ENCODE measurements at regions not wholly inside any gene's neighbourhood (a gene's known extent, or its start where the extent isn't known, plus 50 kb on each side); places are given as distances from the start of the nearest gene placed in this dataset.

DNA sequence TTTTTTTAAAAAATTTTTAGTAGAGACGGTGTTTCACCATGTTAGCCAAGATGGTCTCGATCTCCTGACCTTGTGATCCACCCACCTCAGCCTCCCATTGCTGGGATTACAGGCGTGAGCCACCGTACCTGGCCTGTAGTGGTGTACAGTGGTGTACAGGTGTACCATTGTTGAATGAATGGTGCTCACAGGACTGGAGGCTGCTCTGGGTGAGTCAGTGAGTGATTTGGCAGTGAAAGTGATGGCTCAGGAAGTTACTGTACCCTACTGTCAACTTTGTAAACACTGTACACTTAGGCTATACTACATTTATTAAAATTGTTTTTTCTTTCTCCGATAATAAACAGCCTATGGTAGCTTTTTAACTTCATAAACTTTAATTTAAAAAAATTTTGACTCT, 122.8 kb upstream of the EEF1E1 start:
- H3K4me3 ChIP-seq, result no peak overlapping the region
- H3K27ac ChIP-seq, result no peak overlapping the region
- no peak for DNase-seq (ENCODE audit: low spot score)
- TF ChIP-seq, protein P1, sequence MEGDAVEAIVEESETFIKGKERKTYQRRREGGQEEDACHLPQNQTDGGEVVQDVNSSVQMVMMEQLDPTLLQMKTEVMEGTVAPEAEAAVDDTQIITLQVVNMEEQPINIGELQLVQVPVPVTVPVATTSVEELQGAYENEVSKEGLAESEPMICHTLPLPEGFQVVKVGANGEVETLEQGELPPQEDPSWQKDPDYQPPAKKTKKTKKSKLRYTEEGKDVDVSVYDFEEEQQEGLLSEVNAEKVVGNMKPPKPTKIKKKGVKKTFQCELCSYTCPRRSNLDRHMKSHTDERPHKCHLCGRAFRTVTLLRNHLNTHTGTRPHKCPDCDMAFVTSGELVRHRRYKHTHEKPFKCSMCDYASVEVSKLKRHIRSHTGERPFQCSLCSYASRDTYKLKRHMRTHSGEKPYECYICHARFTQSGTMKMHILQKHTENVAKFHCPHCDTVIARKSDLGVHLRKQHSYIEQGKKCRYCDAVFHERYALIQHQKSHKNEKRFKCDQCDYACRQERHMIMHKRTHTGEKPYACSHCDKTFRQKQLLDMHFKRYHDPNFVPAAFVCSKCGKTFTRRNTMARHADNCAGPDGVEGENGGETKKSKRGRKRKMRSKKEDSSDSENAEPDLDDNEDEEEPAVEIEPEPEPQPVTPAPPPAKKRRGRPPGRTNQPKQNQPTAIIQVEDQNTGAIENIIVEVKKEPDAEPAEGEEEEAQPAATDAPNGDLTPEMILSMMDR (IDR thresholded peaks at IDR 0.05), result no peak

DNA sequence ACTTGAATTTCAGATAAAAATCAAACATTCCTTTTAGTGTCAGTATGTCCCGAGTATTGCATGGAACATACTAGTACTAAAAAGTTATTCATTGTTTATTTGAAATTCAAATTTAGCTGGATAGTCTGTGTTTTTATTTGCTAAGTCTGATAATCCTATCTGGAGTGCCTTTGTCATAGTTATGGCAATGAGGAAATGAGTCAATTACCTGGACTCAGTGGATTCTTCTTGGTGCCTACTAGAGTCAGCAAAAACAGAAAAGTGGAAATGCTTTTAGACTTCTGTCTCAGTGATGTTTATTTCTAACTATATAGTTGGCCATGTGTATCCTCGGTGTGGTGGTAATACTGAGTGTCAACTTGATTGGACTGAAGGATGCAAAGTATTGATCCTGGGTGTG, 121.3 kb upstream of the EEF1E1 start:
- H3K27ac ChIP-seq, result no peak overlapping the region
- TF ChIP-seq, protein P1 (IDR thresholded peaks at IDR 0.05), result no peak
- no peak overlapping the region for H3K4me3 ChIP-seq
- no peak for DNase-seq (ENCODE audit: low spot score)

DNA sequence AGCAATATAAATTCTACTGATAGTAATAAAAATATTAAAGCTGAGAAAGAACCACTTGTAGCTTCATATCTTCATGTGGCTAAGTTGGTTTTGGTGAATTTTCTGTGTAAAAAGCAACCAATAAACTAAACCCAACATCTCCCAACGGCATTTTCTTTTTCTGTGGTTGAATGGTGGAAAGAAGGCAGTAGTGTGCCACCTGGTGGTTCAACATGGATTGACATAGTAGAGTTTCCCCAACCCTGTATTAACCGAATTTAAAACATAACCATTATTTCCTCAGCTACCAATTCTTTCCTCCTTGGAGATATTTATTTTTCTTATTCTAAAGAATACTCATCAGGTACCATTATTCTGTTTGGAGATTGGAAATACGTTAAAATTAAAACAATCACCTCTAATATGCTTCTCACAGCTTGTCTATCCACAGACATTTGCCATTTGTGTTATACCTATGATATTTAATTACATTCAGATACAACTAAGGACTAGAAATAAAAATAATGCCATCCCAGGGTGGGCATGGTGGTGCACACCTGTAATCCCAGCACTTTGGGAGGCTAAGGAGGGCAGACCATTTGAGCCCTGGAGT, 117.1 kb upstream of the EEF1E1 start:
- DNase-seq (ENCODE audit: low spot score), result no peak
- Histone ChIP-seq H3K4me3 (no peak overlapping the region), H3K27ac (no peak overlapping the region)
- TF ChIP-seq, protein P1 (IDR thresholded peaks at IDR 0.05), result peak; percentile 62

DNA sequence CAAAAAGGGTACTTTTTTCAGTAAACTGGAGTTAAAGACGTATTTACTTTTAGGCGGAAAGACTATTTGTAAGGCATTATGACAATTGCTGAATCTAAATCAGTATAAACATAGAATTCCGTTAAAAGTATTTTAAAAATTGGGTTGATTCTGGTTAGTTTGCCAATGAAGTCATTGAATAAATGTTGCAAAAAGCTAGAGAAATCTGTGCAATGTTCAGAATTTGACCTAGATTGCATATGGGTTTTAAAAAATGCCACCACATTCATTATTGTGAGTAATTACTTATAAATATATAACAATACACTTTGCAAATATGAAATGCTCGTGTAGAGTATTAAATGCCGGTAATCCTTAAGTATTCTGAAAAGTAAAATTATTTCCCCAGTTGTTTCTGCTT, 116.5 kb upstream of the EEF1E1 start:
- TF ChIP-seq, protein P1 (IDR thresholded peaks at IDR 0.05), result no peak
- no peak overlapping the region for H3K4me3 ChIP-seq
- DNase-seq (ENCODE audit: low spot score), result no peak
- H3K27ac ChIP-seq, result no peak overlapping the region

DNA sequence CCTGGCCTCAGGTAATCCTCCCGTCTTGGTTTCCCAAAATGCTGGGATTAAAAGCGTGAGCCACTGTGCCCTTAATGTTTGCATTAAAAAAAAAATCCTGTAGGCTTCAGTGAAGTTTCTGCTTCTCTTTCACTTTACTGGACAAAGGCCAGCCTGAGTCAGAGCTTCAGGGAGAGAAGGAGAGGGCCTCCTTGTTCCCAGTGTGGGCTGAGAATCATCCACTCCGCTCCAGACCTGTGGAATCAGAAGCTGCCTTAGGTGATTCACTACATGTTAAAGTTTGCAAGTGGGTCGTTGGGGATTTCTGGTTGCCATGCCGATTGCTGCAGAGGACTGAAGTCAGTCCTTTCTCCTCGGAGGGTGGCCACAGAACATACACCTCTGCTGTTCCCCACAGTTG, 113.3 kb upstream of the EEF1E1 start:
- DNase-seq (ENCODE audit: low spot score), result no peak
- TF ChIP-seq, protein P1 (IDR thresholded peaks at IDR 0.05), result no peak
- no peak overlapping the region for H3K4me3 ChIP-seq
- no peak overlapping the region for H3K27ac ChIP-seq

DNA sequence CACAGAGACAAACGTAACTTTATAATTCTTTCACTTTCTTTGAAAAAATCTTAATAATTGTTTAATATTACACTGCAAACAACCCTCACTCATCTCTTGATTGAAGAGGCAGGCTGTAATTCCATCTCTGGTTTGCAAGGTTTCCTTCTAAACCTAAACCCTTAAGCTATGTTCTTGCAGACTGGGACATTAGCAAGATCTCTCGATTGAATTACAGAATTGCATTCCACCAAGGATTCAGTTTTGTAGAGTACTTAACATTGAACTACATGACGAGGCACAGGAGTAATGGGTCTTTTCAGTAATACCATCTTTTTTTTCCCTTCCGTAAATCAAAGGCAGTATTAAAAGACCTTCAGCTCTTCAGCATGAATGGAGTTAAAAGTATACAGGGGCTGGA, 111.6 kb upstream of the EEF1E1 start:
- TF ChIP-seq, protein P1 (IDR thresholded peaks at IDR 0.05), result no peak
- Histone ChIP-seq H3K27ac (no peak overlapping the region), H3K4me3 (no peak overlapping the region)
- DNase-seq (ENCODE audit: low spot score), result no peak

DNA sequence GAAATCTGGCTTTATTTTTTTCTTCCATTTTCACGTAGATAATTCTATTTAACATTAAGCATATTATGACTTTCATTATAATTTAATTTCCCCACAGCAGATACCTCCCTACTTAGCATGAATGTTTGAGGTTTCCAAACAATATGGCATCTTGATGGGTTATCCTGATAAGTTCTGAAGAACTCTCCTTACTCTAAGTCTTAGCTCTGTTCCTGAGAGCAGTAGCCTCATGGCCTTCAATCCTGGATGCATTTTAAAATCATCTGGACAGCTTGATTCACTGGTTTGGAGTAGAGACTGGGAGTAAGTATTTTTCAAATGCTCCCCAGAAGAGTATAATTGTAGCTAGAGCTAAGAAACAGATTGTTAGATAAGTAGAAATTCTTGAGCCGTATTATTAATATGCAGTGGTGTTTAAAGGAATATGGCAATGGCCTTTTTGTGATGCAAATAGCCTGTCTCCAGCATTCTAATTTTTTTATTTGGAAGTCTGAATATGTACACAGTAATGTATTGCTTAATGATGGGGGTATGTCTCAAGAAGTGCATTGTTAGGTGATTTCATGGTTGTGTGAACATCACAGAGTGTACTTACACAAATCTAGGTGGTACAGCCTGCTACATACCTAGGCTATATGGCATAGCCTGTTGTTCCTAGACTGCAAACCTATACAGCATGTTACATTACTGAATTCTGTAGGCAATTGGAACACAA, 110.5 kb upstream of the EEF1E1 start:
- Histone ChIP-seq H3K4me3 (no peak overlapping the region), H3K27ac (no peak overlapping the region)
- no peak for DNase-seq (ENCODE audit: low spot score)
- TF ChIP-seq, protein P1 (IDR thresholded peaks at IDR 0.05), result no peak
